H9 (cell line): ENCODE measurements at regions not wholly inside any gene's neighbourhood (a gene's known extent, or its start where the extent isn't known, plus 50 kb on each side); places are given as distances from the start of the nearest gene placed in this dataset.

Experiments used
- DNase-seq: peaks from one replicate; pipeline ENCODE4 v3.0.0-alpha.2; 2017
- H2AFZ ChIP-seq: one replicate; pipeline ENCODE4 v1.6.1; 2013; ENCODE audit warnings: mild to moderate bottlenecking, low read length, control low read depth, moderate library complexity
- H2AK5ac ChIP-seq: 2 replicates; pipeline ENCODE4 v1.6.1; 2013; ENCODE audit warnings: low read length, control low read depth, mixed read lengths; ENCODE audit not compliant: insufficient read length
- H2BK120ac ChIP-seq: one replicate; pipeline ENCODE4 v1.6.1; 2013; ENCODE audit warnings: low read depth, mild to moderate bottlenecking, low read length, control low read depth, inconsistent platforms; ENCODE audit not compliant: poor library complexity, severe bottlenecking
- H2BK12ac ChIP-seq: 2 replicates; pipeline ENCODE4 v1.6.1; 2013; ENCODE audit warnings: low read length, control low read depth, mixed read lengths, low read depth; ENCODE audit not compliant: insufficient read length
- H2BK15ac ChIP-seq: 2 replicates; pipeline ENCODE4 v1.6.1; 2013; ENCODE audit warnings: low read depth, low read length, control low read depth
- H2BK20ac ChIP-seq: one replicate; pipeline ENCODE4 v1.6.1; 2013; ENCODE audit warnings: low read depth, mild to moderate bottlenecking, low read length, control low read depth, inconsistent platforms; ENCODE audit not compliant: poor library complexity, severe bottlenecking
- H2BK5ac ChIP-seq: 2 replicates; pipeline ENCODE4 v1.6.1; 2013; ENCODE audit warnings: low read length, control low read depth, mixed read lengths; ENCODE audit not compliant: insufficient read length
- H3K14ac ChIP-seq: 2 replicates; pipeline ENCODE4 v1.6.1; 2013; ENCODE audit warnings: low read length, control low read depth; ENCODE audit not compliant: insufficient read depth
- H3K18ac ChIP-seq: 2 replicates; pipeline ENCODE4 v1.6.1; 2013; ENCODE audit warnings: low read depth, mild to moderate bottlenecking, mixed read lengths, low read length, control low read depth; ENCODE audit not compliant: insufficient read length
- H3K23ac ChIP-seq: 2 replicates; pipeline ENCODE4 v1.6.1; 2013; ENCODE audit warnings: low read length, control low read depth, mixed read lengths, low read depth; ENCODE audit not compliant: insufficient read length
- H3K23me2 ChIP-seq: 2 replicates; pipeline ENCODE4 v1.6.1; 2013; ENCODE audit warnings: low read depth, mild to moderate bottlenecking, mixed read lengths, low read length, control low read depth; ENCODE audit not compliant: insufficient read length, poor library complexity, severe bottlenecking
- H3K27ac ChIP-seq: 2 replicates; pipeline ENCODE4 v1.5.1; 2013; ENCODE audit warnings: low read length, control low read depth, mixed read lengths, low read depth; ENCODE audit not compliant: insufficient read length
- H3K27me3 ChIP-seq: 2 replicates; pipeline ENCODE4 v1.6.1; 2013; ENCODE audit warnings: low read length, control low read depth, inconsistent platforms; ENCODE audit not compliant: insufficient read depth
- H3K4ac ChIP-seq: 2 replicates; pipeline ENCODE4 v1.6.1; 2013; ENCODE audit warnings: low read depth, mild to moderate bottlenecking, control low read depth, inconsistent platforms, low read length, moderate library complexity
- H3K4me1 ChIP-seq: 2 replicates; pipeline ENCODE4 v1.6.1; 2013; ENCODE audit warnings: low read length, control low read depth, inconsistent platforms; ENCODE audit not compliant: insufficient read depth
- H3K4me2 ChIP-seq: 2 replicates; pipeline ENCODE4 v1.6.1; 2013; ENCODE audit warnings: low read length, control low read depth, mixed read lengths; ENCODE audit not compliant: insufficient read length, insufficient read depth
- H3K56ac ChIP-seq: 2 replicates; pipeline ENCODE4 v1.6.1; 2013; ENCODE audit warnings: low read depth, mild to moderate bottlenecking, mixed read lengths, low read length, control low read depth; ENCODE audit not compliant: insufficient read length
- H3K79me1 ChIP-seq: 2 replicates; pipeline ENCODE4 v1.6.1; 2013; ENCODE audit warnings: low read depth, mild to moderate bottlenecking, moderate library complexity, low read length, control low read depth, inconsistent platforms; ENCODE audit not compliant: insufficient read depth, poor library complexity, severe bottlenecking
- H3K79me2 ChIP-seq: 2 replicates; pipeline ENCODE4 v1.6.1; 2013; ENCODE audit warnings: low read length, control low read depth, inconsistent platforms; ENCODE audit not compliant: insufficient read depth
- H3K9ac ChIP-seq: 2 replicates; pipeline ENCODE4 v1.6.1; 2013; ENCODE audit warnings: low read length, control low read depth, mixed read lengths; ENCODE audit not compliant: insufficient read length; ENCODE audit errors: extremely low read depth
- H3K9me3 ChIP-seq: one replicate; pipeline ENCODE4 v1.6.1; 2013; ENCODE audit warnings: low read depth, low read length, inconsistent platforms; ENCODE audit not compliant: control insufficient read depth
- H3T11ph ChIP-seq: one replicate; pipeline ENCODE4 v1.6.1; 2013; ENCODE audit warnings: mild to moderate bottlenecking, low read length, control low read depth, inconsistent platforms
- H4K20me1 ChIP-seq: one replicate; pipeline ENCODE4 v1.6.1; 2013; ENCODE audit not compliant: control insufficient read depth, insufficient read length, insufficient read depth
- H4K5ac ChIP-seq: 2 replicates; pipeline ENCODE4 v1.6.1; 2013; ENCODE audit warnings: low read depth, mild to moderate bottlenecking, mixed read lengths, low read length, control low read depth; ENCODE audit not compliant: insufficient read length
- H4K8ac ChIP-seq: replicated peaks from 2 replicates; pipeline ENCODE4 v1.6.1; 2013; ENCODE audit warnings: low read length, control low read depth, mixed read lengths, low read depth; ENCODE audit not compliant: insufficient read length
- H4K91ac ChIP-seq: 2 replicates; pipeline ENCODE4 v1.6.1; 2013; ENCODE audit warnings: low read depth, mild to moderate bottlenecking, moderate library complexity, mixed read lengths, low read length, control low read depth; ENCODE audit not compliant: insufficient read length
- H3K27ac Mint-ChIP-seq, 3 experiments: 2 replicates in 2 of 3; 3 replicates in 1 of 3; pipeline ENCODE4 v1.8.0; 2020 to 2021; ENCODE audit warnings: mixed read lengths in 3 of 3, mild to moderate bottlenecking in 1 of 3, moderate library complexity in 1 of 3
- H3K27me3 Mint-ChIP-seq: 2 replicates; pipeline ENCODE4 v1.8.0; 2021; ENCODE audit warnings: low read depth, mild to moderate bottlenecking, moderate library complexity, mixed read lengths
- H3K36me3 Mint-ChIP-seq, 3 experiments: 2 replicates in 2 of 3; 3 replicates in 1 of 3; pipeline ENCODE4 v1.8.0; 2020 to 2021; ENCODE audit warnings: low read depth in 3 of 3, mixed read lengths in 3 of 3; ENCODE audit not compliant: insufficient read depth in 1 of 3
- H3K4me1 Mint-ChIP-seq, 2 experiments: 2 replicates each; pipeline ENCODE4 v1.8.0; 2020; ENCODE audit warnings: mixed read lengths in 2 of 2
- H3K4me3 Mint-ChIP-seq, 2 experiments: 2 replicates in 1 of 2; 3 replicates in 1 of 2; pipeline ENCODE4 v1.8.0; 2020 to 2021; ENCODE audit warnings: mild to moderate bottlenecking in 2 of 2, mixed read lengths in 2 of 2, moderate library complexity in 1 of 2
- H3K9me3 Mint-ChIP-seq, 2 experiments: 2 replicates in 1 of 2; 3 replicates in 1 of 2; pipeline ENCODE4 v1.8.0; 2020; ENCODE audit warnings: mild to moderate bottlenecking in 2 of 2, mixed read lengths in 2 of 2, moderate library complexity in 1 of 2
- WGBS: extraction: QIAGEN DNeasy Blood & Tissue Kit; methylation state at CpG from one replicate; pipeline ENCODE4 v1.1.7; 2013; ENCODE audit warnings: missing lambda C conversion rate, low lambda C conversion rate, mixed read lengths; ENCODE audit not compliant: insufficient read length; ENCODE audit errors: extremely low coverage; 5-methylcytosine and 5-hydroxymethylcytosine counted together
- TF ChIP-seq, protein P1 (sequence below): fragments of 200-600 bp; sonication (generic); conservative IDR thresholded peaks from 3 replicates; pipeline ENCODE4 v1.8.0; 2021; ENCODE audit warnings: antibody characterized with exemption, mild to moderate bottlenecking

DNA sequence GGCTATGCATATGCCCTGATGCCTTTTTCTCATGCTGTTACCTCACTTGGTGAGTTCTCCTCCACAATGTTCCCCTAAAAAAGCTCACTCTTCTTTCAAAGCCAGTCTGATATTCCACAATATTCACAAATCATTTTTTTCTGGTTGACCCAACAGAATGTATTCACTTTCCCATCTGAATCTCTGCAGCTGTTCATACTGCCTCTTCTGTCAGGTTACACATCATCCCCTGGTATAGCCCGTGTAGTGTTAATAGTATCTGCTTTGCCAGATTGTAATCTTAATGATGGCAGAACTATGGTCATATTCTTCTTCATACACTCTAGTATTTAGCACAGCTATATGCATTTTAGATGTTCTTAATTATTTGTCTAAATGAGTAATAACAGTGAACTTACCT, 544.3 kb downstream of the EFNB2 start:
- H3K79me2 ChIP-seq, result no peaks in the 10 kb centered on the region
- H3K79me1 ChIP-seq, result no peaks in the 10 kb centered on the region
- H4K91ac ChIP-seq, result no peak overlapping the region
- no peaks in the 10 kb centered on the region for H4K20me1 ChIP-seq
- H2BK120ac ChIP-seq, result no peak overlapping the region
- no peak overlapping the region for H3K4me2 ChIP-seq
- H3K4me1 ChIP-seq, result no peaks in the 10 kb centered on the region; the same call in 1 of the 2 replicates
- H3K23ac ChIP-seq, result no peak overlapping the region
- no peaks in the 10 kb centered on the region for H3K9me3 ChIP-seq
- no peak overlapping the region for H3K4ac ChIP-seq
- no peak overlapping the region for H3K18ac ChIP-seq
- no CpG with 5 or more reads among the region's 1 CpG for WGBS
- Mint-ChIP-seq H3K27ac (no peak overlapping the region), H3K36me3 (no peaks in the 10 kb centered on the region), H3K9me3 (no peaks in the 10 kb centered on the region), H3K4me3 (no peak overlapping the region), H3K27me3 (no peaks in the 10 kb centered on the region), H3K4me1 (no peaks in the 10 kb centered on the region)
- H3K14ac ChIP-seq, result no peak overlapping the region
- TF ChIP-seq, protein P1, sequence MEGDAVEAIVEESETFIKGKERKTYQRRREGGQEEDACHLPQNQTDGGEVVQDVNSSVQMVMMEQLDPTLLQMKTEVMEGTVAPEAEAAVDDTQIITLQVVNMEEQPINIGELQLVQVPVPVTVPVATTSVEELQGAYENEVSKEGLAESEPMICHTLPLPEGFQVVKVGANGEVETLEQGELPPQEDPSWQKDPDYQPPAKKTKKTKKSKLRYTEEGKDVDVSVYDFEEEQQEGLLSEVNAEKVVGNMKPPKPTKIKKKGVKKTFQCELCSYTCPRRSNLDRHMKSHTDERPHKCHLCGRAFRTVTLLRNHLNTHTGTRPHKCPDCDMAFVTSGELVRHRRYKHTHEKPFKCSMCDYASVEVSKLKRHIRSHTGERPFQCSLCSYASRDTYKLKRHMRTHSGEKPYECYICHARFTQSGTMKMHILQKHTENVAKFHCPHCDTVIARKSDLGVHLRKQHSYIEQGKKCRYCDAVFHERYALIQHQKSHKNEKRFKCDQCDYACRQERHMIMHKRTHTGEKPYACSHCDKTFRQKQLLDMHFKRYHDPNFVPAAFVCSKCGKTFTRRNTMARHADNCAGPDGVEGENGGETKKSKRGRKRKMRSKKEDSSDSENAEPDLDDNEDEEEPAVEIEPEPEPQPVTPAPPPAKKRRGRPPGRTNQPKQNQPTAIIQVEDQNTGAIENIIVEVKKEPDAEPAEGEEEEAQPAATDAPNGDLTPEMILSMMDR, result no peak
- H2AK5ac ChIP-seq, result no peak overlapping the region
- H2AFZ ChIP-seq, result no peak overlapping the region
- no peak overlapping the region for H3K56ac ChIP-seq
- no peak overlapping the region for H3K9ac ChIP-seq
- H3T11ph ChIP-seq, result no peak overlapping the region
- H2BK20ac ChIP-seq, result no peak overlapping the region
- H2BK12ac ChIP-seq, result no peak overlapping the region
- H3K27me3 ChIP-seq, result no peaks in the 10 kb centered on the region; the same call in 1 of the 2 replicates
- H4K5ac ChIP-seq, result no peak overlapping the region
- no peak overlapping the region for H4K8ac ChIP-seq
- no peak overlapping the region for H2BK15ac ChIP-seq
- H2BK5ac ChIP-seq, result no peak overlapping the region
- no peaks in the 10 kb centered on the region for H3K23me2 ChIP-seq
- DNase-seq, result no peak
- no peak overlapping the region for H3K27ac ChIP-seq
